Epithelial cell of proximal tubule (primary cell): ENCODE measurements at regions not wholly inside any gene's neighbourhood (a gene's known extent, or its start where the extent isn't known, plus 50 kb on each side); places are given as distances from the start of the nearest gene placed in this dataset.
"Not testable (repeated sequence)": the region's sequence is repeated elsewhere in the genome, so short reads cannot be mapped to it uniquely, and the experiment has no call there.

ENCODE experiments used
- DNase-seq: peaks from one replicate; pipeline ENCODE4 v3.0.0-alpha.2; 2011; ENCODE audit warnings: low read depth
- H3K4me3 ChIP-seq: 2 replicates; pipeline ENCODE4 v1.5.1; 2011; ENCODE audit warnings: low read depth, mild to moderate bottlenecking, low read length
- CTCF ChIP-seq: conservative IDR thresholded peaks from 2 replicates; pipeline ENCODE4 v1.5.1; 2012; ENCODE audit warnings: low read depth, mild to moderate bottlenecking, low read length

GRCh38 chr22:49670456-49671330 lies 157.0 kb downstream of the BRD1 start:
- DNase-seq, result no peak
- TF ChIP-seq CTCF, result no peak
- no peak overlapping the region for H3K4me3 ChIP-seq

GRCh38 chr22:49669969-49670455 lies 157.7 kb downstream of the BRD1 start:
- not testable (repeated sequence) for DNase-seq, H3K4me3 ChIP-seq

GRCh38 chr22:49669427-49669968 lies 158.2 kb downstream of the BRD1 start:
- H3K4me3 ChIP-seq, DNase-seq: not testable (repeated sequence)

GRCh38 chr22:49668402-49668801 lies 159.3 kb downstream of the BRD1 start:
- no peak overlapping the region for H3K4me3 ChIP-seq
- DNase-seq, result no peak
- TF ChIP-seq CTCF, result no peak

GRCh38 chr22:49667236-49667635 lies 160.4 kb downstream of the BRD1 start:
- TF ChIP-seq CTCF, result no peak
- no peak for DNase-seq
- H3K4me3 ChIP-seq, result no peak overlapping the region

GRCh38 chr22:49666146-49666809 lies 161.4 kb downstream of the BRD1 start:
- H3K4me3 ChIP-seq, result no peak overlapping the region
- DNase-seq, result no peak
- TF ChIP-seq CTCF, result no peak

GRCh38 chr22:49664891-49665290 lies 162.8 kb downstream of the BRD1 start:
- TF ChIP-seq CTCF, result no peak
- H3K4me3 ChIP-seq, result no peak overlapping the region
- DNase-seq, result no peak
